ENCODE measurements at regions not wholly inside any gene's neighbourhood (a gene's known extent, or its start where the extent isn't known, plus 50 kb on each side); places are given as distances from the start of the nearest gene placed in this dataset.

DNA sequence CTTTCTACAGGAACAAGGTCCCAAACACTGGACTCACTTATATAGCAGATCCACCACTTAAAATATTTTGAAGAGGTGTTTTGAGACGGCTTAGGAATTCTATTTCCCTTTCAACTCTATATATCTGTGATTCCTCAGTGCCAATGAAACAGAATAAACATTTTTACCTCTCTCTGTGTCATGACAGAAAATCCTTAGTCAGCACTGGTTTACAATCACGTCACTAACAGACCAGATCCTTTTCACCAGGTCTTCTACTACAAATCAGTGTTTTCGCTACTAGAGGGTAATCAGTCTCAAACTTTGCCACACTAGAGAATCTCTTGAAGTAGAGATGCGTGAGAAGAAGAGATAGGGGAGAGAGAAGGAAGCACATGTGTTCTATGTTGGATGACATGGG is 325.6 kb downstream of the SS18 start:
- no peak overlapping the region for H3K4me3 Mint-ChIP-seq
- H3K27ac Mint-ChIP-seq: no peak overlapping the region
- intact Hi-C loops (cut with micrococcal nuclease): no loop called here
- no peaks in the 10 kb centered on the region for H3K9me3 Mint-ChIP-seq
- H3K4me1 Mint-ChIP-seq: no peaks in the 10 kb centered on the region
- Histone ChIP-seq H3K36me3 (ENCODE audit: control insufficient read depth, insufficient read depth, low read length) (no peaks in the 10 kb centered on the region), H3K27ac (ENCODE audit: low read length) (no peak overlapping the region), H3K4me1 (ENCODE audit: control insufficient read depth, insufficient read depth, low read length) (no peaks in the 10 kb centered on the region), H3K9me3 (ENCODE audit: control insufficient read depth, insufficient read depth, low read length) (no peaks in the 10 kb centered on the region), H3K4me3 (ENCODE audit: low read length) (no peak overlapping the region), H3K27me3 (ENCODE audit: control insufficient read depth, insufficient read depth, low read length) (no peaks in the 10 kb centered on the region)
- DNase-seq: no peak
- WGBS (ENCODE audit: insufficient coverage): 85% methylated on average over 3 of the region's 4 CpGs
- no peak for ATAC-seq
- H3K36me3 Mint-ChIP-seq: no peaks in the 10 kb centered on the region
- H3K27me3 Mint-ChIP-seq (ENCODE audit: low read depth in 2 of 2): peaks cover 0 to 40% of the 10 kb centered on the region in 2 donors
- TF ChIP-seq, protein P1, sequence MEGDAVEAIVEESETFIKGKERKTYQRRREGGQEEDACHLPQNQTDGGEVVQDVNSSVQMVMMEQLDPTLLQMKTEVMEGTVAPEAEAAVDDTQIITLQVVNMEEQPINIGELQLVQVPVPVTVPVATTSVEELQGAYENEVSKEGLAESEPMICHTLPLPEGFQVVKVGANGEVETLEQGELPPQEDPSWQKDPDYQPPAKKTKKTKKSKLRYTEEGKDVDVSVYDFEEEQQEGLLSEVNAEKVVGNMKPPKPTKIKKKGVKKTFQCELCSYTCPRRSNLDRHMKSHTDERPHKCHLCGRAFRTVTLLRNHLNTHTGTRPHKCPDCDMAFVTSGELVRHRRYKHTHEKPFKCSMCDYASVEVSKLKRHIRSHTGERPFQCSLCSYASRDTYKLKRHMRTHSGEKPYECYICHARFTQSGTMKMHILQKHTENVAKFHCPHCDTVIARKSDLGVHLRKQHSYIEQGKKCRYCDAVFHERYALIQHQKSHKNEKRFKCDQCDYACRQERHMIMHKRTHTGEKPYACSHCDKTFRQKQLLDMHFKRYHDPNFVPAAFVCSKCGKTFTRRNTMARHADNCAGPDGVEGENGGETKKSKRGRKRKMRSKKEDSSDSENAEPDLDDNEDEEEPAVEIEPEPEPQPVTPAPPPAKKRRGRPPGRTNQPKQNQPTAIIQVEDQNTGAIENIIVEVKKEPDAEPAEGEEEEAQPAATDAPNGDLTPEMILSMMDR (IDR thresholded peaks at IDR 0.05): no peak

DNA sequence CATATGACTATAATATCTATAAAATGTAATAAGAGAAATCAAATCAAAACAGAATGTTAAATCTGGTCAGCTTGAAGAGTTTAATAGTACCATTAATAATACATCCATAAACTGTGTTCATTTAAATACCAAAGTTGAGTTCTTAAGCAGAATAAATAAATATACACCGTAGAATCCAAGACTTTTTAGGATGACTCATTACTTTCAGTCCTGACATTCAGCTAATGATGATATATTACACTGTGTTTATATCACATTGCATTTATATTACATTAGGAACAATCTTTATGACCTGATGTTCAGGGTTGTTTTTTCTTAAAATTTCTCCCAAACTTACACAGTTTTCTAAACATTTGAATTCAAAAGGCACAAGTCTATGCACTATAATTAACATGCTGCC is 331.3 kb downstream of the SS18 start:
- WGBS (ENCODE audit: insufficient coverage): no CpG with 5 or more reads among the region's 1 CpG
- intact Hi-C loops (cut with micrococcal nuclease): no loop called here
- Histone ChIP-seq H3K27ac (ENCODE audit: low read length) (no peak overlapping the region), H3K4me3 (ENCODE audit: low read length) (no peak overlapping the region), H3K4me1 (ENCODE audit: control insufficient read depth, insufficient read depth, low read length) (no peaks in the 10 kb centered on the region), H3K36me3 (ENCODE audit: control insufficient read depth, insufficient read depth, low read length) (no peaks in the 10 kb centered on the region), H3K9me3 (ENCODE audit: control insufficient read depth, insufficient read depth, low read length) (no peaks in the 10 kb centered on the region), H3K27me3 (ENCODE audit: control insufficient read depth, insufficient read depth, low read length) (no peaks in the 10 kb centered on the region)
- H3K4me1 Mint-ChIP-seq: no peaks in the 10 kb centered on the region
- no peak overlapping the region for H3K4me3 Mint-ChIP-seq
- TF ChIP-seq, protein P1 (IDR thresholded peaks at IDR 0.05): no peak
- H3K9me3 Mint-ChIP-seq: no peaks in the 10 kb centered on the region
- H3K27me3 Mint-ChIP-seq (ENCODE audit: low read depth in 2 of 2): peaks cover 0 to 29% of the 10 kb centered on the region in 2 donors
- H3K27ac Mint-ChIP-seq: no peak overlapping the region
- DNase-seq: no peak
- no peaks in the 10 kb centered on the region for H3K36me3 Mint-ChIP-seq
- ATAC-seq: no peak

DNA sequence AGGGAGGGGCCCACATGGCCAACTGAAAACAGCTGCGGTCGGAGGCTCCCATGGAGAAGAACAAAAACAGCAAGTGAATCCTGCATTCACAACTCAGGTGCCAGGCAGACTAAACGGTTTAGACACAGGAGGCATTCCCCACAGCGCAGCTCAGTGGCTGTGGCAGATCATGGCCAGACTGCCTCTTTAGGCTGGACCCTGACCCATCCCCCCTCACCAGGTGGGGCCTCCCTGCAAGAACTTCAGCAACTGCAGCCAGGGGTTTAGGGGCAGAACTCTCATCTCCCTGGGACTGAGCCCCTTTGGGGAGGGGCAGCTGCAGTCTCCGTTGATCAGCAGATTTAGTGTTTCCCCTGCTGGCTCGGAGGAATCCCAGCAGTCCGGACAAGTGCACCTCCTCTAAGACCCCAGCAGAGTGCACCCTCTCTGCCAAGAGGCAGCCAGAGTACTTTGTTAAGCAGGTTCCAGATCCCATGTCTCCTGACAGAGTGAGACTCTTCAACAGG is 346.7 kb downstream of the SS18 start:
- intact Hi-C loops (cut with micrococcal nuclease): no loop called here
- H3K36me3 ChIP-seq (ENCODE audit: control insufficient read depth, insufficient read depth, low read length): no peaks in the 10 kb centered on the region
- ATAC-seq (no peak), DNase-seq (no peak)
- H3K27ac ChIP-seq (ENCODE audit: low read length): no peak overlapping the region
- no peak overlapping the region for H3K4me3 Mint-ChIP-seq
- no peaks in the 10 kb centered on the region for H3K4me1 ChIP-seq (ENCODE audit: control insufficient read depth, insufficient read depth, low read length)
- H3K27me3 ChIP-seq (ENCODE audit: control insufficient read depth, insufficient read depth, low read length): no peaks in the 10 kb centered on the region
- TF ChIP-seq, protein P1 (IDR thresholded peaks at IDR 0.05): no peak
- H3K9me3 Mint-ChIP-seq: peaks cover 2 to 5% of the 10 kb centered on the region in 2 donors
- H3K27ac Mint-ChIP-seq: no peak overlapping the region
- WGBS (ENCODE audit: insufficient coverage): 89% methylated on average over 7 of the region's 7 CpGs
- H3K27me3 Mint-ChIP-seq (ENCODE audit: low read depth in 2 of 2): peaks cover under 1 to 5% of the 10 kb centered on the region in 2 donors
- H3K4me1 Mint-ChIP-seq: no peaks in the 10 kb centered on the region
- peaks cover 18% of the 10 kb centered on the region for H3K36me3 Mint-ChIP-seq
- H3K4me3 ChIP-seq (ENCODE audit: low read length): no peak overlapping the region
- no peaks in the 10 kb centered on the region for H3K9me3 ChIP-seq (ENCODE audit: control insufficient read depth, insufficient read depth, low read length)

DNA sequence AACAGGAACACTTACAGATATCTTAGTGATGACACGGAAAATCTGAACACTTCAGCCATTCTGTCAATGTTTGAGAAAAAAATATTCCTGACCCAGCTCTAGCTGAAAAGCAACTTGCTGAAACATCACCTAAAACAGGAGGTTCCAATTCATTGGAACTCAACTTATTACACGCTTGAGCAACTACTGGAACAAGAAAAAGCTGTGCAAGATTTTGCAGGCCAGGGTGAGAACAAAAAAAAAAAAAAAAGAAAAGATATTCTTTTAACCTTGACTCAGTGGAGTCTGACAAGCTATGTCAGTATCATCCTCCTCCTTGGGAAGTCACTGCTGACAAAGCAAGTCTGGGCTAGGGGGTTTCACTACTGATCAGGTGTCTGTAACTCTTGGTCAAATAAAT is 351.0 kb downstream of the SS18 start:
- Mint-ChIP-seq H3K9me3 (peaks cover 0 to 3% of the 10 kb centered on the region in 2 donors), H3K27ac (no peak overlapping the region), H3K4me1 (no peaks in the 10 kb centered on the region), H3K4me3 (no peak overlapping the region), H3K27me3 (ENCODE audit: low read depth in 2 of 2) (peaks cover 7 to 14% of the 10 kb centered on the region in 2 donors), H3K36me3 (no peaks in the 10 kb centered on the region)
- TF ChIP-seq, protein P1 (IDR thresholded peaks at IDR 0.05): no peak
- WGBS (ENCODE audit: insufficient coverage): 89% methylated on average over 2 of the region's 2 CpGs
- DNase-seq (no peak), ATAC-seq (no peak)
- no peaks in the 10 kb centered on the region for H3K27me3 ChIP-seq (ENCODE audit: control insufficient read depth, insufficient read depth, low read length)
- no peak overlapping the region for H3K4me3 ChIP-seq (ENCODE audit: low read length)
- no peaks in the 10 kb centered on the region for H3K4me1 ChIP-seq (ENCODE audit: control insufficient read depth, insufficient read depth, low read length)
- no peaks in the 10 kb centered on the region for H3K36me3 ChIP-seq (ENCODE audit: control insufficient read depth, insufficient read depth, low read length)
- H3K9me3 ChIP-seq (ENCODE audit: control insufficient read depth, insufficient read depth, low read length): no peaks in the 10 kb centered on the region
- H3K27ac ChIP-seq (ENCODE audit: low read length): no peak overlapping the region
- intact Hi-C loops (cut with micrococcal nuclease): no loop called here

Data from natural killer cell (primary cell).